ENCODE measurements at regions not wholly inside any gene's neighbourhood (a gene's known extent, or its start where the extent isn't known, plus 50 kb on each side); places are given as distances from the start of the nearest gene placed in this dataset.

DNA sequence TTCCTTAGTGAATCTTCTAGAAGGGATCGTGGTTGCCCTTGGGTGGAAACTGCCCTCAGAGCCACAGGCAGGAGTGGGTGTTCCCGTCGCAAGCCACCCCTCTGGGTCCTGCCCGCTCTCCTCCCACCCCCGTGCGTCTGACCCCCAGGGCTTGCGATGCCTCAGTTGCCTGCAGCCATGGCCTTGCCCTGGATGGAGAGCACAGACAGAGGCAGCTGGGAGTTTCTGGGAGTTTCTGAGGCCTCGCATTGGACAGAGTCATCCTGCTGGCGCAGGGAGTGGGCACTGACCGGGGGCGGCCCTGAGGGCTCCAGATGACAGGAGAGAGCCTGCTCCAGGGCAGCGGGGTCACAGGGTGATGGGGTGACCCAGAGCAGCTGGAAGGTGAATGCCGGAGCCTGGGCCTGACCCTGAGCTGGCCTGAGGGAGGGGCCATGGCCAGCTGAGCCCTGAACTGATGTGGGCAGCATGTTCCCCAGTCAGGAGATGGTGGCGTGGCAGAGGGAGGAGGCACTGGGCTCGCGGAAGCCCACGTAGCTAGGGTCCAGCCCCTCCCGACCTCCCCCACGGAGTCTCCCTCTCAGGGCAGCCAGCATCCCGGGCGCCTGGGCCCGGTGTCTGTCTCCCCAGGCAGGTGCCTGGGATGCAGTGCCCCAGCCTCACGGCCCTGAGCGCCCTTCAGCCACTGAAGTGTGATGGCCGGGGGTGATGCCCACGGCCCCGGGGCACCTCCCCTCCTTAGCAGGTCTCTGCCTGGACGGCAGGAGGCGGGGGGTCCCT lies 1236.2 kb downstream of the BRD1 start:
- H3K4me1 Mint-ChIP-seq (ENCODE audit: low read depth): no peaks in the 10 kb centered on the region
- H3K36me3 Mint-ChIP-seq (ENCODE audit: insufficient read depth): no peaks in the 10 kb centered on the region
- DNase-seq (no peak), ATAC-seq (no peak)
- H3K27me3 Mint-ChIP-seq (ENCODE audit: low read depth): peaks cover 4% of the 10 kb centered on the region
- no peak overlapping the region for H3K4me3 Mint-ChIP-seq
- H3K9me3 Mint-ChIP-seq: no peaks in the 10 kb centered on the region

DNA sequence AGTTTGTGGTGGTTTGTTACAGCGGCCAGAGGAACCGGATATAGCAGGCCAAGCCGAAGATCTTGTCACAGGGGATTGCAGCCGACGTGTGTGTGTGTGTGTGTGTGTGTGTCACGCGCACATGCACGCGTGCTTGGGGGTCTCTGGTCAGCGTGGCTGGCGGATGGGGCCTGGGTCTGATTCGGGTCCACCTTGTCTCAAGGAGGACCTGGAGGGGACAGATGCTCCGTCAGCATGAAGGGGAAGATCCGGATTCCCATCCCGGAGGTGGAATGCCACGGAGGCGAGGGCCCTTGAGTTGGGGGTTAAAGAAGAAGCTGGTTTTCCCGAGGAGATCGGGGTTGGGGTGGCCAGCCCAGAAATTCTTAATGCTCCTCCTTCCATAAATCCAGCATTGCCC lies 1237.8 kb downstream of the BRD1 start:
- no peak for ATAC-seq
- Mint-ChIP-seq H3K9me3 (no peaks in the 10 kb centered on the region), H3K36me3 (ENCODE audit: insufficient read depth) (no peaks in the 10 kb centered on the region), H3K4me1 (ENCODE audit: low read depth) (no peaks in the 10 kb centered on the region), H3K27me3 (ENCODE audit: low read depth) (peaks cover 4% of the 10 kb centered on the region), H3K4me3 (no peak overlapping the region)
- no peak for DNase-seq

DNA sequence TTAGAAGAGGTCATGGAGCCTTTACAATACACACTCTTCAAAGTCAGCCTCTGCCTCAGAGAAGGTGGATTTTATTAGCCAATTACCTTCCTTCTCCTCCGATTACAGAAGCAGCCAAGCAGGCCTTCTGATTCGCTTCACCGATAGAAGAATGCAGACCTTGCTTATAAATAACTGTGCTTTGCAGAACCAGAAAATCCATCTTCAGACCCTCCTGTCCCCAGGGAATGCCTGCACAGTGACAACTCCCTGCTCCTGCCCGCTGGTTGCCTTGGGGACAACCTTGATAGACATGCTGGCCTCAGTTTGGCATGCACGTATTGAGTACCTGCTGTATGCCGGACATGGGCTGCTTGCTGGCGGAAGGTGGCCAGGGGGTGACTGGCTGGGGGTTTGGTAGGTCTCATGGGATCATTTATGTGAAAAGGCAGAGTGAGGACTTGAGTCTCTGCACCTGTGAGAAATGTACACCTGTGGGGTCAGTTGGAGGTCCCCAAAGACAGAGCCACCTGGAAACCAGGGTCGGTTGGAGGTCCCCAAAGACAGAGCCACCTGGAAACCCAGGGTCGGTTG lies 1238.7 kb downstream of the BRD1 start:
- ATAC-seq (no peak), DNase-seq (no peak)
- Mint-ChIP-seq H3K9me3 (no peaks in the 10 kb centered on the region), H3K4me3 (no peak overlapping the region), H3K4me1 (ENCODE audit: low read depth) (no peaks in the 10 kb centered on the region), H3K36me3 (ENCODE audit: insufficient read depth) (no peaks in the 10 kb centered on the region), H3K27me3 (ENCODE audit: low read depth) (peaks cover 2% of the 10 kb centered on the region)

DNA sequence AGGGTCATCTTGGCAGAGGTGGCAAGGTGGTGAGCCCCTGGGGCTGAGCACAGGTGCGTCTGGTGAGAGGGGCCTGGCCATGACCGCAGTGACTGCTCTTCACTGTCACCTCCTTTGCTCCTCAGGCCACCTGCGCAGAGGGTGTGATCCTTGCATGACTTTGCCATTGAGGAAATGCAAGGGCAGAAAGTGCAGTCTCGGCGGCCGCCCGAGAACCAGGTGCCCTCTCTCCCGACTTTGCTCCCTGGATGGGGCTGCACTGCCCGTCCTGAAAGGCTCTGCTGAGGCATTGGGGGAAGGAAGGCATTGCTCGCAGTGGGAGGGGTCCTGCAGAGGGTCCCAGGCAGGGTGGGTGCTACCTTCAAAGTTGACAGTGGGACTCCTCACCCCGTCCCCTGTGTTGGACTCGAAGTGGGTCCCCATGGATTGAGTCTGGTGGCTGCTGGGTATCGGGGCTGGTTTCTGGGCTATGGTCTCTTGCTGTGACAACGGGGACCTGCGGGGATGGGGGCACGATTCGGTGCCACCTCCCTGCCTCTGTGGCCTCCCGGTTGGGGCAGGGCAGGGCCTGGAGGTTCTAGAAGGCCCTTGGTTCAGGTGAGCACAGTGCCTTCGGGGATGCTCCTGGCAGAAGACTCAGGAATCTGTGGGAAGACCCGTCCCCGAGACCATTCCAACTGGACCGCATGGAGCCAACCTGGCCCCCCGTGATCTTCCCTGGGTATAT lies 1239.4 kb downstream of the BRD1 start:
- ATAC-seq: no peak
- DNase-seq: no peak
- H3K4me1 Mint-ChIP-seq (ENCODE audit: low read depth): no peaks in the 10 kb centered on the region
- H3K4me3 Mint-ChIP-seq: no peak overlapping the region
- no peaks in the 10 kb centered on the region for H3K36me3 Mint-ChIP-seq (ENCODE audit: insufficient read depth)
- peaks cover 2% of the 10 kb centered on the region for H3K27me3 Mint-ChIP-seq (ENCODE audit: low read depth)
- H3K9me3 Mint-ChIP-seq: no peaks in the 10 kb centered on the region

DNA sequence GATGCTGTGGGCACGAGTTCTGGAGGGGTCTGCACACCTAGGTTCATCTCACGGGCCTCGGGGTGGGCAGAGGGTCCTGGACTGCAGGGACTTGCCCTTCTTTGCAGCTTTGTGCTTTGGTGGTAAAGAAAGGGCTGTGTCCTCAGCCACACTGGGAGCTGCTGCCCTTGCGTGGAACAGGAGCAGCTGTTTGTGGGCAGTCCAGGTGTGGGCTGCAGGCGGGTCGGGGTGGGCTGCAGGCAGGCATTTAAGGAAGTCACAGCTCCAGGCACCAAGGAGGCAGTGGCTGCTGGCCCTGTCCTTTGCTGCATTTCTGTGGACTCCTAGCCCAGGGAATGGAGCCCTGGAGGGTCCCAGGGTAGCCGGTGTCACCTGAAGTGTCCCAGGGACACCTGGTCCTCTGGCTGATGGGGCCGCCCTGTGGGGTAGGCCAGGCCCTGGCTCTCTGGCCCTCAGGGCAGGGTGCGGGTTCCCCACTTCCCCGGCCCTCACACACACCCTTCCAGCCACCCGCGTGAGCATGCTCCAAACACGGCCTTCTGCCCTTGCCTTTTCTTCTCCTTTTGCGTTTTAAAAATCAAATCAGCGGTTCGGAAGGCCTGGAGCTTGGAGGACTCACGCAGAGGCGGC lies 1240.3 kb downstream of the BRD1 start:
- DNase-seq: no peak
- Mint-ChIP-seq H3K36me3 (ENCODE audit: insufficient read depth) (no peaks in the 10 kb centered on the region), H3K4me3 (no peak overlapping the region), H3K9me3 (no peaks in the 10 kb centered on the region), H3K4me1 (ENCODE audit: low read depth) (no peaks in the 10 kb centered on the region), H3K27me3 (ENCODE audit: low read depth) (peaks cover 2% of the 10 kb centered on the region)
- no peak for ATAC-seq

DNA sequence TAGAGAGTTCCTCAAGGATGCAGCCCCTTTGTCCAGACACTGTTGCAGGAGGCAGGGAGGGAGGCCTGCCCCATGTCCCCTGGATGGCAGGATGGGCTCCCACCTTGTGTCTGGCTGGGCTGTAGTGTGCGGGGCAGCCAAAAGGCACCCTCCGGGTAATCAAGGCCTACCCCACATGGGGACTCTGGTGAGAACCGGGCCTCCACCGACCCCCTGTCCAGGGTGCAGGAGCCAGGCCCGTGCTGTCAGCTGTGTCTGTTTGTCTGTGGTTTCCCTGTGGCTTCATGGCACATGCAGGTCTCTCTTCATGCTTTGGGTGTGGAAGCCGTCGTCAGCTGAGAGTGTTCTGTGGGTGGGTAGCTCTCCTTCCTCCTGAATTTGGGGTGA lies 1240.9 kb downstream of the BRD1 start:
- ATAC-seq: no peak
- no peaks in the 10 kb centered on the region for H3K9me3 Mint-ChIP-seq
- H3K27me3 Mint-ChIP-seq (ENCODE audit: low read depth): peaks cover 2% of the 10 kb centered on the region
- H3K4me3 Mint-ChIP-seq: no peak overlapping the region
- H3K36me3 Mint-ChIP-seq (ENCODE audit: insufficient read depth): no peaks in the 10 kb centered on the region
- DNase-seq: no peak
- H3K4me1 Mint-ChIP-seq (ENCODE audit: low read depth): no peaks in the 10 kb centered on the region

DNA sequence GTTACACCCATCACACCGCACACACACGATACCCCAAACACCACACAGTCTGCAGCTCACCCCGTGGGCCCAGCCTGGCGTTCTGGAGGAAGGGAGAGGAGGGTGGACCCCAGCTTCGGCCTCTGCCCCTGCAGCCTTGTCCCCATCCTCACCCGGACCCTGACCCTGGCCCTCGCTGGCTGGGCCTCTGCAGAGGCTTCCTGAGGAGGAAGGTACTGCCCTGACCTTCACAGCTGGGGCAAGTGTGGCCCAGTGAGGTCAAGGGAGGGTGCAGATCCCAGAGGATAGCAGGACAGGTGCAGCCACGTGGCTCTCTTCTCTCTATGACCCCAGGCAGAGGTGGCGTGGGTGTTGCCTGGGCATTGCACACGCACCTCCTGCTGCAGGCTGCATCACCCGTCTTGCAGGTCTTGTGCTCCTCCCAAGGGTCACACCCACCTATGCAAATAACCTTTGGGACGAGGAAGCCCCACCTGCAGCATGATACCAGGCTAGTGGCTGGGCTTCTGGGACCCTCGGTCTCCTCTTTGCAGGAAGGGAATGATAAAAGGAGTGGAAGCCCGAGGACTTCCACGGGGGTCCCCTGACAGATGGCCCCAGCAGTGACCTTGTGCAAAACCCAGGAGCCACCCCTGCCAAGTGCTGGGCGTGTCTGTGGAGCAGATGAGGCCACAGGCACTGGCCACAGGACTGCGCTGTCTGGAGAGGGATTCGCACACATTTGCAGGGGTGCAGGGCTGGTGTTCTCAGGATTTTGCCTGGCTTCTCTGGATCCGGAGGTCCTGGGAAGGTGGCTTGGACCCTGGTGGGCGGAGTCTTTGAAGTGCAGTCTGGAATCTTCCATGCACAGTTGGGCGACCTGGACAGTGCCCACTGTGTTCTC lies 1241.5 kb downstream of the BRD1 start:
- no peak for DNase-seq
- Mint-ChIP-seq H3K36me3 (ENCODE audit: insufficient read depth) (no peaks in the 10 kb centered on the region), H3K9me3 (no peaks in the 10 kb centered on the region), H3K4me3 (no peak overlapping the region), H3K4me1 (ENCODE audit: low read depth) (no peaks in the 10 kb centered on the region), H3K27me3 (ENCODE audit: low read depth) (peaks cover 2% of the 10 kb centered on the region)
- no peak for ATAC-seq

DNA sequence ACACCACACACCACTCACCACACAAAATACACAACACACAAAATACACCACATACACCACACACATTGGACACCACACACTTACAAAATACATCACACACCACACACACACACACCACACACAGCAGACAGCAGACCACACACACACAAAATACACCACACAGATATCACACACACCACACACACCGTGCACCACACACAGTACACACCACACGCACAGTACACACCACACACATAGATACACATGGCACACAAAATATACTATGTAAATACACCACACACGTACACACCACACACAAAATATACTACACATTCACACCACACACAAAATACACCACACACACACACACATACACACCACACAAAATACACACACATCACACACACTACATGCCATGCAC lies 1243.5 kb downstream of the BRD1 start:
- Mint-ChIP-seq H3K27me3 (ENCODE audit: low read depth) (no peaks in the 10 kb centered on the region), H3K36me3 (ENCODE audit: insufficient read depth) (no peaks in the 10 kb centered on the region), H3K4me3 (no peak overlapping the region), H3K9me3 (no peaks in the 10 kb centered on the region), H3K4me1 (ENCODE audit: low read depth) (no peaks in the 10 kb centered on the region)
- DNase-seq: no peak
- no peak for ATAC-seq

DNA sequence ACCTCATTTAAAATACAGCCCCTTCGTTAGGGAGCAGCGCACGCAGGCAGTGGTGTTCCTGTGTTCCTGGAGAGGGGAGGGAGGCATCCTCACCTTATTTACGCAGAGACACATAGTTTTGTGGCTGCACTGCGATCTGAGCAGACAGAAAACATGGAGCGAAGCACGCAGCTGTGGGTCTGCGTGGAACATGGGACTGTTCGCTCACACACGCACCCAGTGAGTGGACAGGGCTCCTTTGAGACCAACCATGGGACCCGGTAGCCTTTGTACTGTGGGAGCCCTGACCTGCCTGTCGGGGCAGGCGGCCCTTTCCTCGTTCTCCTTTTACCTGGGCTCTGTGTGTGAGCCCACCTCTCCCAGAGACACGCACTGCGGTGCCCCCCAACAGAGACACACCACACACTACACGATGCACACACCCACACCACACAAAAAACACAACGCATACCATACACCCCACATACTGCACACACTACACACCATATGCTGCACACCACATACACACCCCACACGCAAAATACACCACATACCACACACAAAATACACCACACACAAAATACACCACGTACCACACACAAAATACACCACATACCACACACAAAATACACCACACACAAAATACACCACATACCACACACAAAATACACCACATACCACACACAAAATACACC lies 1245.7 kb downstream of the BRD1 start:
- no peak for DNase-seq
- H3K9me3 Mint-ChIP-seq: no peaks in the 10 kb centered on the region
- ATAC-seq: no peak
- H3K36me3 Mint-ChIP-seq (ENCODE audit: insufficient read depth): no peaks in the 10 kb centered on the region
- H3K4me3 Mint-ChIP-seq: no peak overlapping the region
- peaks cover 16% of the 10 kb centered on the region for H3K27me3 Mint-ChIP-seq (ENCODE audit: low read depth)
- no peaks in the 10 kb centered on the region for H3K4me1 Mint-ChIP-seq (ENCODE audit: low read depth)

DNA sequence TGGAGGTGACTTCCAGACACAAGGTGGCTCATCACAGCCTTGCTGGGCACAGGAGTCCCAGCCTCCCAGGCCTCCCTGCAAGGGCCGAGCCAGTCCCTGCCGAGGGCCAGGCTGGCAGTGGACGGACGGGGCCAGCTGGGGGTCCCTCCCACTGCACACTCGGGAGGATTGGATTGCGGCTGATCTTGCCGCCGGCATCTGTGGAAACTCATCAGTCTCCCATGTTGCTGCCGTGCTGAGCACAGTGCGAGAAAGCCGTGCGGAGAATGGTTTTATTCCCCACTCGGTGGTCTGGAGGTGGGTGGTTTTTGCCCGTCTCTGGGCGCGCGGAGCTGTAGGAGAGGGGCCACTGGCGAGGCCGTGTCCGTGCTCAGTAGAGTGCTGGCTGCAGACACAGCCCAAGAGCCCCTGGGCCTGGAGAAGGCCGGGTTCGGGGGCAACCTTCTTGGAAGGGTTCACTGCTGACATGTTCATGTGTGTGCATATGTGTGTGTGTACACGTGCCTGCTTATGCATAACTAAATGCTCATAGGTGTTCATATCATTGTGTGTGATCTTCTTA lies 1246.4 kb downstream of the BRD1 start:
- H3K9me3 Mint-ChIP-seq: no peaks in the 10 kb centered on the region
- peaks cover 16% of the 10 kb centered on the region for H3K27me3 Mint-ChIP-seq (ENCODE audit: low read depth)
- H3K36me3 Mint-ChIP-seq (ENCODE audit: insufficient read depth): no peaks in the 10 kb centered on the region
- no peak for ATAC-seq
- no peak for DNase-seq
- no peak overlapping the region for H3K4me3 Mint-ChIP-seq
- H3K4me1 Mint-ChIP-seq (ENCODE audit: low read depth): no peaks in the 10 kb centered on the region

DNA sequence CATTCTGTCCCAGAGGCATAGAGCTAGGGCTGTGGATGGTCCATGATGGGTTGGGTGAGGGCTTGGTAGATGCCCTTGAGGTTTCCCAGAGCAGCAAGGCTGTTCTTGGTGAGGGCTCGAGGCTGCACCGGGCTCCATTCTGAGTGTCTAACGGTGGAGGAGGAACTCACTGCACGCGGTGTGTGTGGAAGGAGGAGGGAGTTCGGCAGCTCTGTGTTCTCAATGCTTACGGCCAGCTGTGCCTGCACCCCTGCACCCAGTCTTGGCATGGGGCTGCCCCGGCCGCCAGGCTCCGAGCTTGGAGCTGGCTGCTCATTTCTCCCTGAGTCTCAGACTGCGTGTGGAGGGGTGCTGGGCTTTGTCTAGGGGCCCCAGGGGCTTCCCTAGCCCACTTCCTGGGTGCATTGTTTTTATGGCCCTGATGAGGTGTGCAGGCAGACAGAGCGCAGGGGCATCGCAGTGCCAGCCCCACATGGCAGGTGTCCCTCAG lies 1247.1 kb downstream of the BRD1 start:
- H3K4me3 Mint-ChIP-seq: no peak overlapping the region
- no peaks in the 10 kb centered on the region for H3K36me3 Mint-ChIP-seq (ENCODE audit: insufficient read depth)
- H3K9me3 Mint-ChIP-seq: no peaks in the 10 kb centered on the region
- no peak for ATAC-seq
- H3K27me3 Mint-ChIP-seq (ENCODE audit: low read depth): peaks cover 16% of the 10 kb centered on the region
- no peaks in the 10 kb centered on the region for H3K4me1 Mint-ChIP-seq (ENCODE audit: low read depth)
- DNase-seq: no peak

DNA sequence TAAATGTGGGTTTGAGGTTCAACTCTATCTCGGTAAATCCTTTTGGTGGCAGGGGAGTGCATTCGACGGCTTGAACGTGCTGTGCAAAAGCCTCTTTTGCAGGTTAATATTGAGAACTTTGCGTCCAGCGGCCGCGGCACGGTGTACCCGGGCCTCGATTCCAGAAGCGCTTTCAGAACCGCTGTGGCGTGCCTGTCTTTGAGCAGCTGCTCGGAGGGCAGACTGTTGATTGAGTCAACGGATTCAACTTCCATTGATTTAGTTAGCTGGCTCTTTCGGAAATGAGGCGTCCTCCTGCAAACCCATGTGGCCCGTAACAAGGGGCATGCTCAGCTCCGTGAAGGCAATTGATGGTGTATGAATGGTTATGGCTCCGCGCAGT lies 1247.8 kb downstream of the BRD1 start:
- H3K9me3 Mint-ChIP-seq: no peaks in the 10 kb centered on the region
- DNase-seq (no peak), ATAC-seq (no peak)

More for the DNA sequence above, 1247.8 kb downstream of the BRD1 start:
- peaks cover 16% of the 10 kb centered on the region for H3K27me3 Mint-ChIP-seq (ENCODE audit: low read depth)
- no peaks in the 10 kb centered on the region for H3K4me1 Mint-ChIP-seq (ENCODE audit: low read depth)
- H3K36me3 Mint-ChIP-seq (ENCODE audit: insufficient read depth): no peaks in the 10 kb centered on the region
- no peak overlapping the region for H3K4me3 Mint-ChIP-seq
